CD4-positive, CD25-positive, alpha-beta regulatory T cell (primary cell): ENCODE measurements at regions not wholly inside any gene's neighbourhood (a gene's known extent, or its start where the extent isn't known, plus 50 kb on each side); places are given as distances from the start of the nearest gene placed in this dataset.
"Not testable (repeated sequence)": the region's sequence is repeated elsewhere in the genome, so short reads cannot be mapped to it uniquely, and the experiment has no call there.

Source experiments
- ATAC-seq, 2 donors: fragments of 150-1000 bp; cut with Tn5 transposase; one replicate each; pipeline ENCODE4 v1.10.0; 2021; ENCODE audit warnings: low read depth in 2 of 2, moderate number of reproducible peaks in 2 of 2, moderate library complexity in 1 of 2
- DNase-seq, 3 donors: peaks; one replicate each; pipeline versions ENCODE4 v3.0.0 to v3.0.0-alpha.2; 2012 to 2022; ENCODE audit warnings: mixed read lengths in 1 of 3
- H3K27ac ChIP-seq: one replicate; pipeline ENCODE4 v1.7.0; 2013; ENCODE audit warnings: mild to moderate bottlenecking, low read length; ENCODE audit not compliant: insufficient read depth, poor library complexity, severe bottlenecking
- H3K27me3 ChIP-seq: one replicate; pipeline ENCODE4 v1.7.0; 2013; ENCODE audit warnings: low read length; ENCODE audit not compliant: control insufficient read depth, insufficient read depth
- H3K36me3 ChIP-seq: one replicate; pipeline ENCODE4 v1.7.0; 2013; ENCODE audit warnings: mild to moderate bottlenecking, low read length, moderate library complexity; ENCODE audit not compliant: control insufficient read depth, insufficient read depth
- H3K4me1 ChIP-seq: 2 replicates; pipeline ENCODE4 v1.7.0; 2013; ENCODE audit warnings: mild to moderate bottlenecking, low read length; ENCODE audit not compliant: insufficient read depth, control insufficient read depth, poor library complexity, severe bottlenecking
- H3K4me3 ChIP-seq: one replicate; pipeline ENCODE4 v1.7.0; 2013; ENCODE audit warnings: low read depth, mild to moderate bottlenecking, low read length, moderate library complexity
- H3K9me3 ChIP-seq, 2 experiments: 1 replicate in 1 of 2; 2 replicates in 1 of 2; pipeline ENCODE4 v1.7.0; 2013; ENCODE audit warnings: low read length in 2 of 2, mild to moderate bottlenecking in 1 of 2, moderate library complexity in 1 of 2; ENCODE audit not compliant: control insufficient read depth in 2 of 2
- H3K27ac Mint-ChIP-seq, 3 donors: one replicate each; pipeline ENCODE4 v1.8.0; 2020 to 2022; ENCODE audit warnings: mild to moderate bottlenecking in 3 of 3, mixed read lengths in 3 of 3, moderate library complexity in 2 of 3
- H3K27me3 Mint-ChIP-seq: one replicate; pipeline ENCODE4 v1.8.0; 2022; ENCODE audit warnings: mild to moderate bottlenecking, mixed read lengths
- H3K36me3 Mint-ChIP-seq: one replicate; pipeline ENCODE4 v1.8.0; 2020; ENCODE audit warnings: mixed read lengths
- H3K4me1 Mint-ChIP-seq, 4 donors: one replicate each; pipeline ENCODE4 v1.8.0; 2020 to 2022; ENCODE audit warnings: mixed read lengths in 4 of 4, mild to moderate bottlenecking in 1 of 4
- H3K4me3 Mint-ChIP-seq, 4 donors: one replicate each; pipeline ENCODE4 v1.8.0; 2020 to 2022; ENCODE audit warnings: mild to moderate bottlenecking in 4 of 4, mixed read lengths in 4 of 4, moderate library complexity in 3 of 4
- H3K9me3 Mint-ChIP-seq, 7 donors: one replicate each; pipeline ENCODE4 v1.8.0; 2020 to 2022; ENCODE audit warnings: mixed read lengths in 7 of 7, mild to moderate bottlenecking in 3 of 7, moderate library complexity in 2 of 7

- no peak overlapping the region for H3K27ac ChIP-seq
- Mint-ChIP-seq H3K27ac (no peak overlapping the region), H3K9me3 (peaks cover 0 to 1% (median 0%) of the 10 kb centered on the region in 7 donors), H3K27me3 (no peaks in the 10 kb centered on the region), H3K4me3 (no peak overlapping the region), H3K36me3 (no peaks in the 10 kb centered on the region), H3K4me1 (no peaks in the 10 kb centered on the region)
- no peaks in the 10 kb centered on the region for H3K27me3 ChIP-seq
- H3K4me3 ChIP-seq, result no peak overlapping the region
- ATAC-seq (no peak), DNase-seq (no peak)
- H3K9me3 ChIP-seq, result no peaks in the 10 kb centered on the region
- H3K36me3 ChIP-seq, result no peaks in the 10 kb centered on the region
- H3K4me1 ChIP-seq, result no peaks in the 10 kb centered on the region
Measured at GRCh38 chr21:14058566-14058965, 152.2 kb downstream of the LIPI start.

GRCh38 chr21:14057841-14058481 is 152.8 kb downstream of the LIPI start:
- H3K9me3 Mint-ChIP-seq, DNase-seq, H3K4me3 ChIP-seq, H3K4me1 Mint-ChIP-seq, H3K4me1 ChIP-seq, H3K27ac ChIP-seq, H3K27me3 Mint-ChIP-seq, H3K4me3 Mint-ChIP-seq, H3K36me3 ChIP-seq, ATAC-seq, H3K9me3 ChIP-seq, H3K27me3 ChIP-seq, H3K36me3 Mint-ChIP-seq: not testable (repeated sequence)
- H3K27ac Mint-ChIP-seq, result peak overlapping the region in 1 of 3 donors; percentile 44

GRCh38 chr21:14057313-14057712 is 153.4 kb downstream of the LIPI start:
- Histone ChIP-seq H3K27me3 (no peaks in the 10 kb centered on the region), H3K4me1 (no peaks in the 10 kb centered on the region), H3K27ac (no peak overlapping the region), H3K36me3 (no peaks in the 10 kb centered on the region), H3K9me3 (no peaks in the 10 kb centered on the region), H3K4me3 (no peak overlapping the region)
- no peaks in the 10 kb centered on the region for H3K27me3 Mint-ChIP-seq
- DNase-seq, result no peak
- peaks cover 0 to 1% (median 0%) of the 10 kb centered on the region in 7 donors for H3K9me3 Mint-ChIP-seq
- no peak overlapping the region for H3K4me3 Mint-ChIP-seq
- ATAC-seq, result no peak
- no peaks in the 10 kb centered on the region for H3K36me3 Mint-ChIP-seq
- no peak overlapping the region for H3K27ac Mint-ChIP-seq
- H3K4me1 Mint-ChIP-seq, result no peaks in the 10 kb centered on the region

- Mint-ChIP-seq H3K27ac (no peak overlapping the region), H3K27me3 (no peaks in the 10 kb centered on the region), H3K4me3 (no peak overlapping the region), H3K36me3 (no peaks in the 10 kb centered on the region), H3K4me1 (no peaks in the 10 kb centered on the region), H3K9me3 (peaks cover 0 to 1% (median 0%) of the 10 kb centered on the region in 7 donors)
- no peaks in the 10 kb centered on the region for H3K27me3 ChIP-seq
- H3K4me3 ChIP-seq, result no peak overlapping the region
- ATAC-seq, result no peak
- DNase-seq, result no peak
- H3K27ac ChIP-seq, result no peak overlapping the region
- H3K9me3 ChIP-seq, result no peaks in the 10 kb centered on the region
- H3K4me1 ChIP-seq, result no peaks in the 10 kb centered on the region
- no peaks in the 10 kb centered on the region for H3K36me3 ChIP-seq
Measured at GRCh38 chr21:14056771-14057191, 154.0 kb downstream of the LIPI start.

- not testable (repeated sequence) for H3K9me3 ChIP-seq, H3K4me1 ChIP-seq, H3K36me3 ChIP-seq, H3K4me3 Mint-ChIP-seq, H3K36me3 Mint-ChIP-seq, H3K9me3 Mint-ChIP-seq, H3K27ac ChIP-seq, ATAC-seq, H3K27me3 Mint-ChIP-seq, H3K4me1 Mint-ChIP-seq, H3K27me3 ChIP-seq, H3K4me3 ChIP-seq, DNase-seq
- peak overlapping the region in 2 of 3 donors; percentile 15 to 69 for H3K27ac Mint-ChIP-seq
Measured at GRCh38 chr21:14055746-14056515, 154.8 kb downstream of the LIPI start.

- H3K27ac Mint-ChIP-seq, result no peak overlapping the region
- DNase-seq, result no peak
- no peak overlapping the region for H3K27ac ChIP-seq
- H3K27me3 ChIP-seq, result no peaks in the 10 kb centered on the region
- peaks cover 0 to under 1% (median 0%) of the 10 kb centered on the region in 4 donors for H3K4me1 Mint-ChIP-seq
- H3K4me1 ChIP-seq, result no peaks in the 10 kb centered on the region
- H3K27me3 Mint-ChIP-seq, result no peaks in the 10 kb centered on the region
- H3K9me3 Mint-ChIP-seq, result peaks cover 0 to 2% (median 0%) of the 10 kb centered on the region in 7 donors
- ATAC-seq, result no peak
- H3K4me3 Mint-ChIP-seq, result no peak overlapping the region
- no peaks in the 10 kb centered on the region for H3K36me3 Mint-ChIP-seq
- H3K9me3 ChIP-seq, result no peaks in the 10 kb centered on the region
- H3K4me3 ChIP-seq, result no peak overlapping the region
- no peaks in the 10 kb centered on the region for H3K36me3 ChIP-seq
Measured at GRCh38 chr21:14054682-14055081, 156.1 kb downstream of the LIPI start.

GRCh38 chr21:14050121-14050520 is 160.6 kb downstream of the LIPI start:
- no peak for DNase-seq
- no peaks in the 10 kb centered on the region for H3K27me3 Mint-ChIP-seq
- Histone ChIP-seq H3K36me3 (no peaks in the 10 kb centered on the region), H3K27ac (no peak overlapping the region), H3K9me3 (no peaks in the 10 kb centered on the region), H3K4me3 (no peak overlapping the region), H3K4me1 (no peaks in the 10 kb centered on the region), H3K27me3 (no peaks in the 10 kb centered on the region)
- no peak overlapping the region for H3K4me3 Mint-ChIP-seq
- H3K27ac Mint-ChIP-seq, result no peak overlapping the region
- no peak for ATAC-seq
- H3K4me1 Mint-ChIP-seq, result peaks cover 0 to 12% (median 0%) of the 10 kb centered on the region in 4 donors
- no peaks in the 10 kb centered on the region for H3K36me3 Mint-ChIP-seq
- peaks cover 0 to 2% (median 0%) of the 10 kb centered on the region in 7 donors for H3K9me3 Mint-ChIP-seq

- Mint-ChIP-seq H3K9me3 (peaks cover 0 to 4% (median 0%) of the 10 kb centered on the region in 7 donors), H3K27ac (no peak overlapping the region), H3K27me3 (no peaks in the 10 kb centered on the region), H3K36me3 (no peaks in the 10 kb centered on the region), H3K4me1 (peaks cover 0 to 12% (median 0%) of the 10 kb centered on the region in 4 donors), H3K4me3 (no peak overlapping the region)
- Histone ChIP-seq H3K9me3 (no peaks in the 10 kb centered on the region), H3K36me3 (no peaks in the 10 kb centered on the region), H3K27ac (no peak overlapping the region), H3K4me3 (no peak overlapping the region), H3K27me3 (no peaks in the 10 kb centered on the region), H3K4me1 (no peaks in the 10 kb centered on the region)
- DNase-seq, result no peak
- no peak for ATAC-seq
Measured at GRCh38 chr21:14046401-14046800, 164.4 kb downstream of the LIPI start.
